Breast epithelium (tissue), 3 donors: ENCODE measurements at regions not wholly inside any gene's neighbourhood (a gene's known extent, or its start where the extent isn't known, plus 50 kb on each side); places are given as distances from the start of the nearest gene placed in this dataset.

Experiments used
- CTCF ChIP-seq, 3 donors: fragments of 450-650 bp; IDR thresholded peaks; one replicate each; pipeline ENCODE4 v1.5.1; 2016 to 2017; ENCODE audit warnings: antibody characterized with exemption in 3 of 3, mild to moderate bottlenecking in 3 of 3, moderate library complexity in 3 of 3
- POLR2A ChIP-seq: fragments of 450-650 bp; IDR thresholded peaks from one replicate; pipeline ENCODE4 v1.6.1; 2016; ENCODE audit warnings: antibody characterized with exemption, mild to moderate bottlenecking, moderate library complexity

- TF ChIP-seq CTCF (IDR thresholded peaks at IDR 0.05) (no peak), POLR2A (no peak)
These were observed 447.4 kb downstream of the GABRB3 start for GRCh38 chr15:26325495-26325894.
